ENCODE measurements at regions not wholly inside any gene's neighbourhood (a gene's known extent, or its start where the extent isn't known, plus 50 kb on each side); places are given as distances from the start of the nearest gene placed in this dataset.

DNA sequence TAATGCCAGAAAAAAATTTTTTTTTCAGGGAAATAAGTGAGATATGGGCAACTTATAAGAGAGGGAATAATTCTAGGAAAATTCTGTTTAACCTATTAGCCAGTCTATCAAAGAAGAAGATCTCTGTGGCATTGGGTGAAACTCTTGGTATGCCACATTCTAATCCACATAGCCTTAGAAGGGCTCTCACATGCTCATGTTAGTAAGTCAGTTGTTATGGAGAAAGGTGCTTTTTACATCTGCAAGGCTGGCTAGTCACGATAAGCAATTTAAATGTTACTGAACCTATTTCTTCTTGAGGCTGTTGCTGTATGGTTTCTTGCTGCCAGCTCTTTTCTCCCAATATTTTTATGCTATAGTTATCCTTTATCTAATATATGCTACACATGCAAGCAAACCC lies 89.9 kb upstream of the MAGI1 start:
- DNase-seq (ENCODE audit: low read depth) = no peak

DNA sequence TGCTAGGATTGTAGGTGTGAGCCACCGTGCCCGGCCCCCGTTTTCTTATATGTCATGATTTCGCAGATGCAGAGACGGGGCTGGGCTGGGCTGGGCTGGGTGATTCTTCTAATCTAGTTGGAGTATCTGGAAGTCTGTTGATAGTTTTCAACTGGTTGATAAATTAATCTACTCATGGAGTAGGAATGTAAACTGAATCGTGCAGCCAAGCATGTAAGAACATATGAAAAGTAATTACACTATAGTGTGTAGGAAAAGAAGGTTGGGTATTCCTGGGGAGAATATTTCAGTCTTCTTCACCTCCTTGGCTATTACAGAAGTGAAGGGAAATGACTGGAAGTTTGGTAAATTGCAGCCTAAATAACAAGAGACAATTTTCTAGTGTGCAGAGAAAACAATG lies 82.6 kb upstream of the MAGI1 start:
- no peak for DNase-seq (ENCODE audit: low read depth)

GRCh38 chr3:66115858-66116654 lies 77.3 kb upstream of the MAGI1 start:
- DNase-seq (ENCODE audit: low read depth) = peak; percentile 96

DNA sequence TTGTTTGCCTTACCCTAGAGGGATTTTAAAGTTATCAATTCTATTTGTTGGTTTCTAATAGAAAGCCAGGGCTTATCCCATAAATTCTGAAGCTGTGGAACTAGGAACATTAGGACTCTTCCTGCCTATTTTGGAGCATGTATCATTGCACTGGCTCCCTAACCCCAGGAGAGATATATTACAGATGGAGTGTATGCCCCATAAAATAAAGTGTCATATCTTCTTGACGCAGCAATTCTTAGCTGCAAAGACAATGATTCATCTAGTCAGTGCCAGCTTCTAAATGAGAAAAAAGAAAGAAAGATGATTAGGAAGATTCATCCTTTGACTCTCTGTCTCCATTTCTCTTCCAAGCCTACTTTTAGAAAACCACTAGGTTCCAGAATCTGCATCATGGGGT lies 74.8 kb upstream of the MAGI1 start:
- DNase-seq (ENCODE audit: low read depth) = no peak

- DNase-seq (ENCODE audit: low read depth) = no peak
Measured at GRCh38 chr3:66110840-66111239, 72.1 kb upstream of the MAGI1 start.

DNA sequence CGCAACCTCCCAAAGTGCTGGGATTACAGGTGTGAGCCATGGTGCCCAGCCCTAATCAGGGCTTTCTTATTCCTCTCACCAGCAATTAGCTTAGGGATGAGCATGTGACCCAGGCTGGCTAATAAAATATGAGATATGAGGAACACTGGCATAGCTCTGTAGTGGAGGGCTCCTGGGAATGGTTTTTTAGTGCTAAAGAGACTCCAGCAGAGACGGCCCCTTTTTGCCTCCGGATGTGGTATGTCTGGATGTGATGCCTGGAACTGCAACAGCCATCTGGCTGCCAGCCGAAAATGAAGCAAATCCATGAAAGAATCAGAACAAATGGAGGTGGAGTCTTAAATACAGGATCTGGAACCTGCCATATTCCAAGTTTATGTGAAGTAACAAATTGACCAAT lies 69.1 kb upstream of the MAGI1 start:
- DNase-seq (ENCODE audit: low read depth) = no peak

DNA sequence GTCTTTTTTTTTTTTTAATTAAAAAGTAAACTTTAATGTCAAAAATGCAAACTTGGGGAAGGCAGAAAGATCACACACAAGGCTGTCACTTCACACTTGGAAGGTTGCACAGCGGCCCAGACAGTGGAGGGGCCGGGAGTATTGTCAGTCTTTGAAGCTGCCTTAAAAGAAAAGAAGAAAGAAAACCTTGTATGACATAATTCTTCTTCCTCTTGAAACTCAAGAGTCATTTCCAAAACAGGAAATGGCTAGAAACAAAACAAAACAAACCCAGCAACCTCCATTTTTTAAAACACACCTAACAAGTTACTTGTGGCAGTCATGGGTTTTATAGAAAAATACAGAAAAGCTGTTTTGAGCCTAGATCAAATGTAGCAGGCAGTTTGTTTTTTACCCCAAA lies 68.1 kb upstream of the MAGI1 start:
- no peak for DNase-seq (ENCODE audit: low read depth)

- no peak for DNase-seq (ENCODE audit: low read depth)
Measured at GRCh38 chr3:66104535-66104934, 65.8 kb upstream of the MAGI1 start.

GRCh38 chr3:66103729-66104128 lies 65.0 kb upstream of the MAGI1 start:
- no peak for DNase-seq (ENCODE audit: low read depth)

DNA sequence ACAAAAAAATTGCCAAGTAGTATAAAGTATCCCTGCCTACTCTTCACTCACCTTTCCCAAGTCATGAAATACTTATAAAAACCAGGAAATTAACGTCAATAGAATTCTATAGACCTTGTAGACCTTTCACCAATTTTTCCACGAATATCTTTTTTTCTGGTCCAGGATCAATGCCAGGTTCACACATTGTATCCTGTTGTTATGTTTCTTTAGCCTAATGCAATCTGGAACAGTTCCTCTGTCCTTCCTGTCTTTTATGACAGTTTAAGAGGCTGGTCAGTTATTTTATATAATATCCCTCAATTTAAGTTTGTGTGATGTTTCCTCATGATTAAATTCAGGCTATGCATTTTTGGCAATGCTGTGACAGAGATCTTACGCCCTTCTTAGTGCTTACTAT lies 63.2 kb upstream of the MAGI1 start:
- DNase-seq (ENCODE audit: low read depth) = no peak

DNA sequence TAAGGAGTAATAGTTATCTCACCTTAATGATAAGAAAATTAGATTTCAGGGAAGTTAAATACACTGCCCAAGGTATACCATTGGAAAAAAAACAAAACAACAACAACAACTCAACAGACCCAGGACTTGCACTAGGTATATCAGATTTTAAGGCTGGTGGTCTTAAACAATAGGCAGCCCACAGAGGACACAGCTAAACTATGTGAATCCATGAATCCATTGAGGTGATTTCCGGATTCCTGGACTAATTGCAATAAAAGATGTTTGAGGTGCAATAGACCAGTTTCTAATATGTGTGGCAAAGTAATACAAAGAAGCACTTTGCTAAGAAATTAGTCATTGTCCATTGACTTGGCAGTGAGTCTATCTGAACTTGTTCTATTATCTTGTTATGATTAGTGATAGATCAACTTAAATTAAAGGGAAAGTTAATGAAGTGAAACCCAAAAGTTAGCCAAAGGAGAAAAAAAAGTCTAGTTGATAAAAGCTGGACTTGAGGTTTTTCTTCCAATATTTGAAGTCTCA lies 60.9 kb upstream of the MAGI1 start:
- no peak for DNase-seq (ENCODE audit: low read depth)

DNA sequence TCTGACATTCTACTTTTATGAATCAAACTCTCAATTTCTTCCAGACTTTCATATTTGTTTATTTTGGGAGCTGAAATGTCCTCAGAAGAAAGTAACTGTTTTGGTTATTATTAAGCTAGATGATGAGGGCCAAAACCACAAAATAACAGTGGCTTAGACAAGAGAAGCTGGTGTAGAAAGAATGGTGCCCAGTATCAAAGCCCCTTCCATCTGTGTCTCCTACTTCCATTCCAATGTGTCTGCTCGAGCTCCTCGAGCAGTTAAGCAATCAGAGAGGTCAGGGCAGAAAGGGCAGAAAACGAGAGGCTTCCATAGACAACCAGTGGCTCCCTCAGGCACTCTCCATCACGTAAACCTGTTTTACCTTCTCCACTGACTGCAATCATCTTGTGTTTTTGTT lies 59.7 kb upstream of the MAGI1 start:
- no peak for DNase-seq (ENCODE audit: low read depth)

DNA sequence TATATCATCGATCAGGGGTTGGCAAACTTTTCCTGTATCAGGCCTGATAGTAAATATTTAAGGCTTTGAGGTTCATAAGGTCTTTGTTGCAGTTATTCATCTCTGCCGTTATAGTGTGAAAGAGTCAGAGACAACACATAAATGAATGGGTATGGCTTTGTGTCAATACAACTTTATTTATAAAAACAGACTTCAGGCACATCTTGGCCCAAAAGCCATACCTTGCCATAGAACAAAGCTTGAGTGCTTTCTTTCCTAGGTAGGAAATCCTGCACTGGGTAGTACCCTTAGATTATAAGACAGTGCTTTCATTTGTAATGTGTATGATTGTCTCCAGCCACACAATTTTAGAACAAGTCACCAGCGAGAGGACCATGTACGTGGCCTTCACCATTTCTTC lies 58.9 kb upstream of the MAGI1 start:
- no peak for DNase-seq (ENCODE audit: low read depth)

DNA sequence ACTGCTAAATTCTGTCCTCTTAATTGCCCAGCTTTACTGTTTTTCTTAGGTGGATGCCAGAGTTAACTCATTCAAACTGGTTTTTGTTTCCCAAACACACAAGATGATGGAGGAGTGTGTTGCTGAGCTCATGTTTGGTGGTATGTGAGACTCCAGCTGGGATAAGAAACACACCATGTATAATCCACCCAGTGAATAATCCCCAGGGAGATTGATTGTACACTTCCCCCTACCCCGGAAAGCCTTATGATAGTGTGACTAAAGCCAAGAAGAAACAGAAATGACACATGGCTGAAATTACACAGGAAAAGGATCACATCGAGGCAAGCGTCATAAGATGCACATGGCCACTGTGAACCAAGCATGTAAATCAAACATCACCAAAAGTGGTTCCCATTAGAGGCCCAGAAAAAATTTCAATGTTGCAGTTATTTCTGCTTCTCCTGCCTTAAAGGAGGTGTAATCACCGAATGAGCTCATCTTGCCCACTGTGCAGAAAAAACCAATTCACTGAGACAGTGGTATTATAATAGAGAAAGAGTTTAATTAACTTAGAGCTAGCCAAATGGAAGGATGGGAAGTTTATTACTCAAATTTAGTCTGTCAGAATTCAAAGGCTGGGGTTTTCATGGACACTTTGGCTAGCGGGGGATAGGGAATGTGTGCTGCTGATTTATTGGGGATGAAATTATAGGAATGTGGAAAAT lies 56.7 kb upstream of the MAGI1 start:
- no peak for DNase-seq (ENCODE audit: low read depth)

GRCh38 chr3:66093981-66094380 lies 55.3 kb upstream of the MAGI1 start:
- DNase-seq (ENCODE audit: low read depth) = no peak

DNA sequence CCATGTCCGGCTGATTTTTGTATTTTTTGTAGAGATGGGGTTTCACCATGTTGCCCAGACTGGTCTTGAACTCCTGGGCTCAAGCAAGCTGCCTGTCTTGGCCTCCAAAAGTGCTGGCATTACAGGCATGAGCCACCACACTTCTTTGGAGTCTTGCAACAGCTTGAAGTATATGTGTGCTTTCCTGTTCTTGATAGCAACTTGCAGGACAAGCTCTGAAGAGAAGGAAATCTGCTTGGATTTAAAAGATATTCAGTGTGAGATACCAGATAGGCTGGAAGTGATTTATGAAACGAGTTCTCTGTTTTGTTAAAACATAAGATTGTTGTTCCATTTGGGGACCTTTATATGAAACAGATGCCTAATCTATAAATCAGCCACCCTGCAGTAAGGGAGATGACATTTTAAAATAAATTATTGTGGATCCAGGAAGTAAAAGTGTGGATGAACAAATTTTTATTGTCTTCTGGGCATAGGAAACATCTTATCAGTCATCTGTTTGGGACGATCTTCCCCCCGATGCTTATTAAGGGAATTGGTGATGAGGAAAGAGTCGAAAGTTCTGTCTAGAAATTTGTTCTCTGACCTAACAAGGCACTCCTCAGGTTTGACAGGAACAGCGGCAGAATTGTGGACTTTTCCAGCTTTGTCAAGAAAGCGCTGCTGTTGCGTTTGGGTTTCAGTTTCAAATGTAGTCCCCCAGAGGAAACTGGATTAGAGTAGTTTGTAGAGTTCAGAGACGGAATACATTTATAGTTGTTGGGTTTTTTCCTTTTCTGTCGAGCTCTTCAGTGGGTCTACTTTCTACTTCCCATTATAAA lies 53.7 kb upstream of the MAGI1 start:
- no peak for DNase-seq (ENCODE audit: low read depth)
